Suprapubic skin (tissue), 4 donors: ENCODE measurements at regions not wholly inside any gene's neighbourhood (a gene's known extent, or its start where the extent isn't known, plus 50 kb on each side); places are given as distances from the start of the nearest gene placed in this dataset.

Experiments
- DNase-seq, 2 donors: peaks; one replicate each; pipeline ENCODE4 v3.0.0-alpha.2; 2019; ENCODE audit warnings: low spot score in 2 of 2
- H3K27ac ChIP-seq: fragments of 200-600 bp; sonication (generic); one replicate; pipeline ENCODE4 v1.5.1; 2019
- H3K27me3 ChIP-seq: fragments of 200-600 bp; sonication (generic); one replicate; pipeline ENCODE4 v1.5.1; 2019
- H3K36me3 ChIP-seq: fragments of 200-600 bp; sonication (generic); one replicate; pipeline ENCODE4 v1.5.1; 2019
- H3K4me1 ChIP-seq: fragments of 200-600 bp; sonication (generic); one replicate; pipeline ENCODE4 v1.5.1; 2019
- H3K4me3 ChIP-seq: fragments of 200-600 bp; sonication (generic); one replicate; pipeline ENCODE4 v1.5.1; 2019; ENCODE audit warnings: mild to moderate bottlenecking
- H3K9me3 ChIP-seq: fragments of 200-600 bp; sonication (generic); one replicate; pipeline ENCODE4 v1.5.1; 2019
- CTCF ChIP-seq, 2 donors: fragments of 200-600 bp in 1 of 2; fragments of 450-650 bp in 1 of 2; sonication (generic) in 1 of 2; IDR thresholded peaks; one replicate each; pipeline ENCODE4 v1.5.1; 2016 to 2019; ENCODE audit warnings: antibody characterized with exemption in 2 of 2, mild to moderate bottlenecking in 1 of 2, moderate library complexity in 1 of 2
- EP300 ChIP-seq: sonication (generic); formaldehyde crosslinking; IDR thresholded peaks from one replicate; pipeline ENCODE4 v1.6.1; 2017; ENCODE audit warnings: antibody characterized with exemption
- POLR2A ChIP-seq, 2 donors: fragments of 450-650 bp; IDR thresholded peaks; one replicate each; pipeline ENCODE4 v1.6.1; 2017; ENCODE audit warnings: antibody characterized with exemption in 2 of 2, mild to moderate bottlenecking in 2 of 2, moderate library complexity in 2 of 2
- POLR2AphosphoS5 ChIP-seq, 3 donors: sonication (generic); formaldehyde crosslinking; IDR thresholded peaks; one replicate each; pipeline ENCODE4 v1.6.1; 2017; ENCODE audit warnings: antibody characterized with exemption in 3 of 3
- WGBS: methylation state at CpG from one replicate; pipeline ENCODE4 v1.1.5; 2018; 5-methylcytosine and 5-hydroxymethylcytosine counted together

DNA sequence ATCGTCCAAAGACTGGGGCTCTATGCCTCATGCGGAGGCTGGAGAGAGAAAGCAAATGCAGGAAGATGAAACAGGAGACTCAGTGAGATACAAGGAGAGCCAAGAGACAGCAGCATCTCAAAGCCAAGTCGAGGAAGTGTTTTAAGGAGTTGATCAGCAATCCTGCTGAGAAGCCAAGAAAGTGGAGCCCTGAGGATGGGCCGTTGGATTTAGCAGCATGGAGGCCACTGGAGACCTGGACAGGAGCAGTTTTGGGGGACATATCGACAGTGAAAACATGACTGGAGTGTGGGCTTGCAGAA is 107.4 kb upstream of the ZBTB40 start:
- no peak for DNase-seq
- H3K27me3 ChIP-seq, result peaks cover 49% of the 10 kb centered on the region
- WGBS, result 65% methylated on average over 5 of the region's 5 CpGs

DNA sequence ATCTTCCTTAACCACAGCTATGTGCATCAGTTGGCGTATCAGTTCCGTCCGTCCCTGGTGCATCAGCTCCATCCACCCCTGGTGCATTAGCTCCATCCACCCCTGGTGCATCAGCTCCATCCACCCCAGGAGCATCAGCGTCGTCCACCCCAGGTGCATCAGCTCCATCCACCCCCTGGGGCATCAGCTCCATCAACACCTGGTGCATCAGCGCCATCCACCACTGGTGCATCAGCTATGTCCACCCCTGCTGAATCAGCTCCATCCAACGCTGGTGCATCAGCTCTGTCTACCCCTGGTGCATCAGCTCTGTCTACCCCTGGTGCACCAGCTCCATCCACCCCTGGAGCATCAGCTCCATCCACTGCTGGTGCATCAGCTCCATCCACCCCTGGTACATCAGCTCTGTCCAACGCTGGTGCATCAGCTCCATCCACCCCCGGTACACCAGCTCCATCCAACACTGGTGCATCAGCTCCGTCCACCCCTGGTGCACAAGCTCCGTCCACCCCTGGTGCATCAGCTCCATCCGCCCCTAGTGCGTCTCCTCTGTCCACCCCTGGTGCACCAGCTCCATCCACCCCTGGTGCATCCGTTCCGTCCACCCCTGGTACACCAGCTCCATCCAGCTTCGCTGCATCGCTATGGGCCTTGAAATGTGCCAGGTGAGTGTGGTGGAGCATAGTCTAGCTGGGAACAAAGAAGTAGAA is 106.6 kb upstream of the ZBTB40 start:
- Histone ChIP-seq H3K27ac (no peak overlapping the region), H3K4me1 (peaks cover 8% of the 10 kb centered on the region), H3K4me3 (no peak overlapping the region), H3K9me3 (no peaks in the 10 kb centered on the region), H3K36me3 (no peaks in the 10 kb centered on the region), H3K27me3 (peaks cover 48% of the 10 kb centered on the region)
- TF ChIP-seq POLR2AphosphoS5 (IDR thresholded peaks at IDR 0.05) (no peak), EP300 (no peak)
- 93% methylated on average over 17 of the region's 17 CpGs for WGBS
- DNase-seq, result no peak

More for the DNA sequence above, 107.4 kb upstream of the ZBTB40 start:
- peaks cover 8% of the 10 kb centered on the region for H3K4me1 ChIP-seq
- TF ChIP-seq EP300, result no peak
- TF ChIP-seq POLR2AphosphoS5 (IDR thresholded peaks at IDR 0.05), result no peak
- TF ChIP-seq POLR2A (IDR thresholded peaks at IDR 0.05), result no peak
- no peaks in the 10 kb centered on the region for H3K9me3 ChIP-seq
- no peaks in the 10 kb centered on the region for H3K36me3 ChIP-seq
- no peak overlapping the region for H3K27ac ChIP-seq
- no peak overlapping the region for H3K4me3 ChIP-seq

DNA sequence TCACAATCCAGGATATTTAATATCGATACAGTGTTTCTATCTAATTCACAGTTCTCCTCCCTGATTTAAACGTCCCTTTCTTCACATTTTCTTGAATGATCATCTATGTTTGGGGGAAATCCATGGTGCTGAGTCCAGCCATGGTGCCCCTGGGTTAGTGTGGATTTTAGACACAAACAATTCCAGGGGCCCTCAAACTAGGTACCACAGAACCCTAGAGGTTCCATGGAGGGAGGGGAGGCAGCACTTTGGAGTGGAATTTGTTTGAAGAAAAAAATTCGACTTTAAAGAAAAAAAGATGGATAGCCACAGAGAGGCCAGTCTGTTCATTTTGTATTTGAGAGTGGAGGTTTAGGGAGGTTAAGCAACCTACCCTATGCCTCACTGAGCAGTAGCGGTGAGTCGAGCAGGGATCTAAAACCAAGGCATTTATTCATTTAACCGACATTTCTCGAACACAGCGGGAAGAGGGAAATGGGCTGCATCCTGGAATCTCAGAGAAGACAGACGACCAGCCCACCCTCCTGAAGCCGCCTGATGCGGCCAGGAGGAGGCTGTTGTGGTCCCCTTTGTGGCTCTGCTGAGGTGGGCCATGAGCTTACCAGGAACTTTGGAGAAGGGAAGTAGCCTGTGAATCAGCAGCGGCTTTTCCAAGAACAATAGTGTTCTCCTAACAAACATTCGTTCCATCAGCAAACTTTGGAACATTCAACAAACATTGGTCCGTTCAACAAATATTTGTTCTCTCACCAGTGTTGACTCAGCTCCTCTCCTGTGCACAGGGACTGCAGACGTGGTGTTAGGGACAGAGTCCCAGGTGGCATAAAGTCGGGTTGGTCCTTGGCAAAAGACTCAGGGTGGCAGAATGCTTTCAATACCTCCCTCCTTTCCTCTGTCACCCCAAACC is 103.5 kb upstream of the ZBTB40 start:
- Histone ChIP-seq H3K27ac (no peak overlapping the region), H3K36me3 (no peaks in the 10 kb centered on the region), H3K4me1 (no peaks in the 10 kb centered on the region), H3K4me3 (no peak overlapping the region), H3K27me3 (peaks cover 46% of the 10 kb centered on the region), H3K9me3 (no peaks in the 10 kb centered on the region)
- WGBS, result 83% methylated on average over 16 of the region's 16 CpGs
- TF ChIP-seq POLR2A (IDR thresholded peaks at IDR 0.05) (no peak), POLR2AphosphoS5 (IDR thresholded peaks at IDR 0.05) (no peak), EP300 (no peak), CTCF (IDR thresholded peaks at IDR 0.05) (no peak)
- no peak for DNase-seq

DNA sequence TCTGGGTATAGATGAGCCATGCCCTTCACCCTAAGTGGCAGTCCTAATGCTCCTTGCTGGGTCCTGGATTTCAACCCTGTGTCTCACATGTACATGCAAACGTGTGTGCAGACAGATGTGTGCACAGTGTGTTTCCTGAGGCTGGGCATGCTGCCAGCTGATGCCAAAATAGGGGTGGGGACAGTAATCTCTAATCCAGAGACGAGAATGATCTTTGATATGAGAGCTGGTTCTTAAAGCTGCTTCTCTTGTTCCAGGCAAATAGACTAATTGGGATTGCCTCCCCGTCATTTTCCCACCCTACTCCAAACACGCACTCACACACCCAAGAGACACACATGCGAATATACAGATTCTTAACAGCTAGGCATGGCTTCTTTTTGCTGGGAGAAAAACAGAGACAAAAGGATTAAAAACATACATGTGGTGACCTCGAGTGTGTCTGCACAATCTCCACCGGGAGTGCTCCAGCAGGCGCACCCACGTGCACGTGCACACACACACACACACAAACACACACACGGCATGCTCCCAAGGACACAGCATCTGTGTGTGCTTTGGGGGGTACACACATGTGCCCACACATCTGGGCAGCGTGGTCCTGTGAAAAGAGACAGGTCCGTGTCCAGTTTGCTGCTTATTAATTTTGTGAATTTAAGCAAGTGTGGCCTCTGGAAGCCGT is 102.1 kb upstream of the ZBTB40 start:
- no peak overlapping the region for H3K27ac ChIP-seq
- DNase-seq, result no peak
- no peaks in the 10 kb centered on the region for H3K9me3 ChIP-seq
- H3K4me1 ChIP-seq, result no peaks in the 10 kb centered on the region
- TF ChIP-seq POLR2A (IDR thresholded peaks at IDR 0.05) (no peak), EP300 (no peak), CTCF (IDR thresholded peaks at IDR 0.05) (no peak), POLR2AphosphoS5 (IDR thresholded peaks at IDR 0.05) (no peak)
- H3K36me3 ChIP-seq, result no peaks in the 10 kb centered on the region
- H3K4me3 ChIP-seq, result no peak overlapping the region
- WGBS, result 44% methylated on average over 14 of the region's 14 CpGs
- peaks cover 45% of the 10 kb centered on the region for H3K27me3 ChIP-seq

- 73% methylated on average over 3 of the region's 22 CpGs for WGBS
- no peak for DNase-seq
- Histone ChIP-seq H3K27ac (no peak overlapping the region), H3K4me3 (no peak overlapping the region), H3K27me3 (peaks cover 47% of the 10 kb centered on the region), H3K36me3 (no peaks in the 10 kb centered on the region), H3K9me3 (no peaks in the 10 kb centered on the region), H3K4me1 (no peaks in the 10 kb centered on the region)
- TF ChIP-seq POLR2AphosphoS5 (IDR thresholded peaks at IDR 0.05) (no peak), CTCF (IDR thresholded peaks at IDR 0.05) (no peak), EP300 (no peak), POLR2A (IDR thresholded peaks at IDR 0.05) (no peak)
These were observed 101.3 kb upstream of the ZBTB40 start for GRCh38 chr1:22350171-22350923.
